Heart left ventricle (tissue), 13 donors: ENCODE measurements at regions not wholly inside any gene's neighbourhood (a gene's known extent, or its start where the extent isn't known, plus 50 kb on each side); places are given as distances from the start of the nearest gene placed in this dataset.

ENCODE experiments used
- CTCF ChIP-seq, 12 donors: fragments of 200-600 bp; sonication (generic) in 4 of 12; IDR thresholded peaks; one replicate each; pipeline versions ENCODE4 v1.5.0 to v1.8.0; 2018 to 2022; ENCODE audit warnings: antibody characterized with exemption in 12 of 12, mild to moderate bottlenecking in 5 of 12
- POLR2A ChIP-seq, 2 donors: fragments of 450-650 bp; IDR thresholded peaks; one replicate each; pipeline ENCODE4 v1.6.1; 2017; ENCODE audit warnings: antibody characterized with exemption in 2 of 2, mild to moderate bottlenecking in 2 of 2, moderate library complexity in 2 of 2
- donor health status: ischemic (EF 13 %, LVEDD 7.1; RV severe dilation, severe dysfunction).
- donor health status: DM: no; HTN: yes; CAD: no.
- donor health status: DM: no; HTN: no; CAD: no.
- donor health status: ischemic (EF 25% LVEDD 6.9; RV normal size, moderate dysfunction).
- donor health status: ischemic (EF 25% LVEDD 5.7; RV mildly dilated, moderate dysfunction).
- donor health status: ischemic (EF 35%, LVEDD 5.7; RV mildly dilated, moderate dysfunction).
- donor health status: nonischemic (EF 11% LVEDD 7.7; RV severe dilation, severe dysfunction).
- donor health status: DM: yes; HTN: yes; CAD: no.
- donor health status: PGD.
- donor health status: ischemic (EF 29% LVEDD 5.4; RV normal size, mild dysfunction).
- donor health status: nonischemic (EF 23%, LVEDD 6.1; RV moderate dilation, normal function).

GRCh38 chr22:22155146-22155545 is 89.4 kb upstream of the VPREB1 start:
- TF ChIP-seq CTCF (IDR thresholded peaks at IDR 0.05) (no peak), POLR2A (IDR thresholded peaks at IDR 0.05) (no peak)
